IMR-90 (cell line): ENCODE measurements at regions not wholly inside any gene's neighbourhood (a gene's known extent, or its start where the extent isn't known, plus 50 kb on each side); places are given as distances from the start of the nearest gene placed in this dataset.

Source experiments
- ATAC-seq: fragments of 200-7000 bp; cut with Tn5 transposase; 2 replicates; pipeline ENCODE4 v1.9.1; 2020; ENCODE audit warnings: low read depth, mild to moderate bottlenecking, moderate library complexity
- BruUV-seq: library from RNA; stranded (reverse); fragments of 400-500 nt; replicated peaks from 2 replicates; lab custom pipeline; 2021; lab: Mats Ljungman, UMichigan
- CTCF ChIA-PET: fragments of 300-600 bp; formaldehyde crosslinking; extraction: SDS; loops from one replicate; lab custom pipeline; 2021; ENCODE audit warnings: antibody characterized with exemption; lab: Yijun Ruan, JAX
- POLR2A ChIA-PET: fragments of 300-600 bp; sonication (Branson Sonifier 250); formaldehyde crosslinking; loops from one replicate; lab custom pipeline; 2022; ENCODE audit warnings: antibody characterized with exemption; ENCODE audit not compliant: unreplicated experiment; lab: Charles Lee
- DNase-seq: peaks from one replicate; pipeline ENCODE4 v3.0.0; 2013
- H2AFZ ChIP-seq: replicated peaks from 2 replicates; pipeline ENCODE3; 2013; ENCODE audit warnings: low read length, mild to moderate bottlenecking; ENCODE audit not compliant: poor library complexity
- H2AK5ac ChIP-seq: 2 replicates; pipeline ENCODE4 v1.6.1; 2013; ENCODE audit warnings: low read depth, low read length, inconsistent platforms
- H2AK9ac ChIP-seq: replicated peaks from 2 replicates; pipeline ENCODE3; 2013; ENCODE audit warnings: mild to moderate bottlenecking, low read depth, low read length, moderate library complexity; ENCODE audit not compliant: poor library complexity
- H2BK120ac ChIP-seq: 2 replicates; pipeline ENCODE4 v1.6.1; 2013; ENCODE audit warnings: low read depth, low read length, inconsistent platforms
- H2BK15ac ChIP-seq: 3 replicates; pipeline ENCODE4 v1.6.1; 2013; ENCODE audit warnings: low read depth, low read length, inconsistent platforms
- H2BK20ac ChIP-seq: 2 replicates; pipeline ENCODE4 v1.6.1; 2013; ENCODE audit warnings: low read depth, mild to moderate bottlenecking, inconsistent platforms, low read length, moderate library complexity
- H2BK5ac ChIP-seq: 2 replicates; pipeline ENCODE4 v1.6.1; 2013; ENCODE audit warnings: mild to moderate bottlenecking, low read depth, low read length, inconsistent platforms; ENCODE audit not compliant: poor library complexity, severe bottlenecking
- H3K14ac ChIP-seq: replicated peaks from 2 replicates; pipeline ENCODE4 v1.6.1; 2013; ENCODE audit warnings: low read depth, low read length, inconsistent platforms
- H3K18ac ChIP-seq: 2 replicates; pipeline ENCODE4 v1.6.1; 2013; ENCODE audit warnings: low read depth, low read length, control low read depth
- H3K23ac ChIP-seq: 2 replicates; pipeline ENCODE4 v1.6.1; 2013; ENCODE audit warnings: low read depth, low read length, inconsistent platforms
- H3K27ac ChIP-seq: 2 replicates; pipeline ENCODE4 v1.5.1; 2013; ENCODE audit warnings: mild to moderate bottlenecking, control low read depth, low read length; ENCODE audit not compliant: insufficient read depth
- H3K27me3 ChIP-seq: 2 replicates; pipeline ENCODE4 v1.6.1; 2013; ENCODE audit warnings: low read length; ENCODE audit not compliant: control insufficient read depth, insufficient read depth
- H3K36me3 ChIP-seq: 2 replicates; pipeline ENCODE4 v1.6.1; 2013; ENCODE audit warnings: low read length, mixed read lengths; ENCODE audit not compliant: control insufficient read depth, insufficient read depth
- H3K4ac ChIP-seq: 2 replicates; pipeline ENCODE4 v1.6.1; 2013; ENCODE audit warnings: low read depth, low read length, inconsistent platforms
- H3K4me1 ChIP-seq: 2 replicates; pipeline ENCODE4 v1.6.1; 2013; ENCODE audit warnings: low read length, mixed read lengths; ENCODE audit not compliant: control insufficient read depth, insufficient read depth
- H3K4me2 ChIP-seq: 2 replicates; pipeline ENCODE4 v1.6.1; 2013; ENCODE audit warnings: low read depth, mild to moderate bottlenecking, control low read depth, low read length, moderate library complexity
- H3K4me3 ChIP-seq: 2 replicates; pipeline ENCODE4 v1.5.1; 2013; ENCODE audit warnings: low read depth, mild to moderate bottlenecking, control low read depth, low read length, moderate library complexity; ENCODE audit not compliant: insufficient read depth
- H3K56ac ChIP-seq: 2 replicates; pipeline ENCODE4 v1.6.1; 2013; ENCODE audit warnings: low read length, inconsistent platforms; ENCODE audit not compliant: insufficient read depth; ENCODE audit errors: extremely low read depth
- H3K79me1 ChIP-seq, 2 experiments: 2 replicates each; pipeline ENCODE4 v1.6.1; 2013; ENCODE audit warnings: low read length in 2 of 2, inconsistent platforms in 1 of 2, low read depth in 1 of 2
- H3K9ac ChIP-seq: 2 replicates; pipeline ENCODE4 v1.6.1; 2013; ENCODE audit warnings: low read depth, low read length, control low read depth
- H3K9me1 ChIP-seq: 2 replicates; pipeline ENCODE4 v1.6.1; 2013; ENCODE audit warnings: low read length, inconsistent platforms; ENCODE audit not compliant: insufficient read depth
- H3K9me3 ChIP-seq: 2 replicates; pipeline ENCODE4 v1.6.1; 2013; ENCODE audit warnings: low read length; ENCODE audit not compliant: control insufficient read depth, insufficient read depth
- H4K20me1 ChIP-seq: 2 replicates; pipeline ENCODE4 v1.6.1; 2013; ENCODE audit warnings: low read length, inconsistent platforms; ENCODE audit not compliant: insufficient read depth
- H4K5ac ChIP-seq: 2 replicates; pipeline ENCODE4 v1.6.1; 2013; ENCODE audit warnings: mild to moderate bottlenecking, low read depth, low read length, control low read depth
- H4K8ac ChIP-seq, 2 experiments: 2 replicates each; pipeline ENCODE4 v1.6.1; 2013; ENCODE audit warnings: low read depth in 2 of 2, low read length in 2 of 2, control low read depth in 1 of 2, inconsistent platforms in 1 of 2
- H4K91ac ChIP-seq: 2 replicates; pipeline ENCODE4 v1.6.1; 2013; ENCODE audit warnings: low read depth, low read length, inconsistent platforms; ENCODE audit not compliant: insufficient read depth
- RFX5 ChIP-seq: IDR thresholded peaks from 2 replicates; pipeline ENCODE4 v1.8.0; 2012; ENCODE audit warnings: low read depth, mild to moderate bottlenecking, low read length, moderate library complexity
- WGBS, 2 experiments: methylation state at CpG; one replicate each; pipeline versions ENCODE4 v1.1.5 to v1.1.7; 2013; ENCODE audit warnings: missing lambda C conversion rate in 2 of 2; ENCODE audit not compliant: insufficient read length in 1 of 2; ENCODE audit errors: extremely low coverage in 2 of 2; 5-methylcytosine and 5-hydroxymethylcytosine counted together
- dilution Hi-C: fragments of 300-500 bp; cut with HindIII; formaldehyde crosslinking; loops from one replicate; pipeline ENCODE4 v1.14.3; 2018; ENCODE audit warnings: low sequenced_read_pairs; ENCODE audit not compliant: unreplicated experiment
- in situ Hi-C: fragments of 300-500 bp; cut with MboI; formaldehyde crosslinking; loops from 3 replicates; pipeline ENCODE4 v1.14.3; 2019; ENCODE audit warnings: low sequenced_read_pairs, inconsistent platforms, mixed read lengths
- intact Hi-C: fragments of 100-400 bp; cut with micrococcal nuclease; formaldehyde crosslinking; loops from 2 replicates; pipeline ENCODE4 v1.10.0; 2022

DNA sequence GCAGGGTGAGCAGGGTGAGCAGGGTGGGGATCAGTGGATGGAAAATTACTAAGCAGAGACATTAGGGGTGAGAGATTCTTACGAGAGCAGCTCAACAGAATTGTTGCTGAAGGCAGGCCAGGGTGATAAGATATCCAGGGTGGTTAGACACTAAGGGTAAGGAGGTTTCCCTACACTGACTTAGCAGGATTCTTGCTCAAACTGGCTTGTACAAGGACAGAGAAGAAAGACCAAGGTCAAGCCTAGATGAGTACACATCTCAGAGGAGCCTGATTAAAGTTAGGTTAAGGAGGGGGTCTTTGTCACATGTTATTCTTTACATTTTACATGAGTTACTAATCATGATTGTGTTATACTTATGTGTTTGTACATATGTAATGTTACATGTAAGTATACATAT, 262.8 kb upstream of the FANCL start:
- no peak overlapping the region for H4K5ac ChIP-seq
- H2BK15ac ChIP-seq: no peak overlapping the region
- no peak overlapping the region for H3K14ac ChIP-seq
- H3K18ac ChIP-seq: no peak overlapping the region
- H2AK5ac ChIP-seq: no peak overlapping the region
- no peak overlapping the region for H3K4me2 ChIP-seq
- intact Hi-C loops (no loop called here), dilution Hi-C loops (no loop called here), in situ Hi-C loops (no loop called here)
- no peaks in the 10 kb centered on the region for H4K20me1 ChIP-seq
- H2AK9ac ChIP-seq: no peak overlapping the region
- BruUV-seq: no TSS peak
- H4K91ac ChIP-seq: no peak overlapping the region
- H3K9me1 ChIP-seq: no peaks in the 10 kb centered on the region
- H2AFZ ChIP-seq: no peak overlapping the region
- no peak overlapping the region for H3K4me3 ChIP-seq
- POLR2A ChIA-PET: no interaction called here
- no peak overlapping the region for H3K27ac ChIP-seq
- WGBS, 2 experiments: 63% methylated on average over 1 of the region's 1 CpG; no CpG with 5 or more reads in 1 of the 2 experiments
- DNase-seq (no peak), ATAC-seq (no peak)
- no peak overlapping the region for H2BK20ac ChIP-seq
- H3K23ac ChIP-seq: no peak overlapping the region
- H3K9ac ChIP-seq: no peak overlapping the region
- no peak overlapping the region for H3K4ac ChIP-seq
- no peaks in the 10 kb centered on the region for H3K36me3 ChIP-seq
- no peak overlapping the region for H3K56ac ChIP-seq
- no peak overlapping the region for H2BK5ac ChIP-seq
- no peak for TF ChIP-seq RFX5
- H3K4me1 ChIP-seq: no peaks in the 10 kb centered on the region
- H4K8ac ChIP-seq: no peak overlapping the region
- CTCF ChIA-PET: no interaction called here
- no peak overlapping the region for H2BK120ac ChIP-seq
- no peaks in the 10 kb centered on the region for H3K27me3 ChIP-seq
- no peaks in the 10 kb centered on the region for H3K79me1 ChIP-seq
- H3K9me3 ChIP-seq: no peaks in the 10 kb centered on the region
